Activated T-cell treated with anti-CD3 and anti-CD28 coated beads, Interleukin-2, amount 50 U/mL, for 4 hours (primary cell): ENCODE measurements at regions not wholly inside any gene's neighbourhood (a gene's known extent, or its start where the extent isn't known, plus 50 kb on each side); places are given as distances from the start of the nearest gene placed in this dataset.
A peak's percentile ranks its signal among the peaks of the same experiment; 100 is the strongest.

Experiments
- ATAC-seq, 2 donors: fragments of 200-7000 bp; cut with Tn5 transposase; one replicate each; pipeline ENCODE4 v1.10.0; 2021
- DNase-seq: peaks from one replicate; pipeline ENCODE4 v3.0.0-alpha.2; 2020
- H3K27me3 Mint-ChIP-seq: one replicate; pipeline ENCODE4 v1.8.0; 2021; ENCODE audit warnings: low read depth, mixed read lengths
- H3K36me3 Mint-ChIP-seq: one replicate; pipeline ENCODE4 v1.8.0; 2022; ENCODE audit warnings: mixed read lengths; ENCODE audit not compliant: insufficient read depth
- H3K4me1 Mint-ChIP-seq: one replicate; pipeline ENCODE4 v1.8.0; 2021; ENCODE audit warnings: low read depth, mixed read lengths
- H3K4me3 Mint-ChIP-seq: one replicate; pipeline ENCODE4 v1.8.0; 2021; ENCODE audit warnings: mild to moderate bottlenecking, moderate library complexity, mixed read lengths
- H3K9me3 Mint-ChIP-seq: one replicate; pipeline ENCODE4 v1.8.0; 2021; ENCODE audit warnings: mixed read lengths

- Mint-ChIP-seq H3K9me3 (no peaks in the 10 kb centered on the region), H3K4me3 (no peak overlapping the region), H3K27me3 (no peaks in the 10 kb centered on the region), H3K36me3 (no peaks in the 10 kb centered on the region), H3K4me1 (no peaks in the 10 kb centered on the region)
- DNase-seq (no peak), ATAC-seq (no peak)
These were observed 160.5 kb upstream of the GRIK2 start for GRCh38 chr6:101232961-101233360.

- Mint-ChIP-seq H3K27me3 (no peaks in the 10 kb centered on the region), H3K4me1 (no peaks in the 10 kb centered on the region), H3K36me3 (no peaks in the 10 kb centered on the region), H3K4me3 (no peak overlapping the region), H3K9me3 (no peaks in the 10 kb centered on the region)
- ATAC-seq (no peak), DNase-seq (no peak)
These were observed 156.8 kb upstream of the GRIK2 start for GRCh38 chr6:101236709-101237108.

GRCh38 chr6:101241442-101241841 lies 152.1 kb upstream of the GRIK2 start:
- no peak for DNase-seq
- Mint-ChIP-seq H3K27me3 (no peaks in the 10 kb centered on the region), H3K4me3 (no peak overlapping the region), H3K9me3 (no peaks in the 10 kb centered on the region), H3K36me3 (no peaks in the 10 kb centered on the region), H3K4me1 (no peaks in the 10 kb centered on the region)
- no peak for ATAC-seq

GRCh38 chr6:101249470-101249869 lies 144.0 kb upstream of the GRIK2 start:
- DNase-seq (no peak), ATAC-seq (no peak)
- Mint-ChIP-seq H3K4me1 (no peaks in the 10 kb centered on the region), H3K9me3 (peaks cover 21% of the 10 kb centered on the region), H3K4me3 (no peak overlapping the region), H3K27me3 (no peaks in the 10 kb centered on the region), H3K36me3 (no peaks in the 10 kb centered on the region)

- Mint-ChIP-seq H3K9me3 (peaks cover 10% of the 10 kb centered on the region), H3K36me3 (no peaks in the 10 kb centered on the region), H3K4me1 (no peaks in the 10 kb centered on the region), H3K27me3 (no peaks in the 10 kb centered on the region), H3K4me3 (no peak overlapping the region)
- DNase-seq (no peak), ATAC-seq (no peak)
These were observed 136.3 kb upstream of the GRIK2 start for GRCh38 chr6:101257163-101257562.

- DNase-seq: no peak
- ATAC-seq: no peak
- H3K36me3 Mint-ChIP-seq: no peaks in the 10 kb centered on the region
- no peaks in the 10 kb centered on the region for H3K27me3 Mint-ChIP-seq
- peaks cover 10% of the 10 kb centered on the region for H3K9me3 Mint-ChIP-seq
- no peaks in the 10 kb centered on the region for H3K4me1 Mint-ChIP-seq
- H3K4me3 Mint-ChIP-seq: no peak overlapping the region
These were observed 134.0 kb upstream of the GRIK2 start for GRCh38 chr6:101259505-101259904.

GRCh38 chr6:101263596-101263995 lies 129.9 kb upstream of the GRIK2 start:
- ATAC-seq (no peak), DNase-seq (no peak)
- Mint-ChIP-seq H3K4me3 (no peak overlapping the region), H3K36me3 (no peaks in the 10 kb centered on the region), H3K4me1 (peaks cover 6% of the 10 kb centered on the region), H3K27me3 (no peaks in the 10 kb centered on the region), H3K9me3 (peaks cover 5% of the 10 kb centered on the region)

- Mint-ChIP-seq H3K27me3 (no peaks in the 10 kb centered on the region), H3K4me3 (peak overlapping the region; percentile 2), H3K4me1 (peaks cover 6% of the 10 kb centered on the region), H3K36me3 (no peaks in the 10 kb centered on the region), H3K9me3 (peaks cover 8% of the 10 kb centered on the region)
- ATAC-seq (no peak), DNase-seq (no peak)
These were observed 127.4 kb upstream of the GRIK2 start for GRCh38 chr6:101266063-101266462.

- Mint-ChIP-seq H3K36me3 (no peaks in the 10 kb centered on the region), H3K4me3 (no peak overlapping the region), H3K9me3 (peaks cover 8% of the 10 kb centered on the region), H3K4me1 (peaks cover 6% of the 10 kb centered on the region), H3K27me3 (no peaks in the 10 kb centered on the region)
- no peak for ATAC-seq
- DNase-seq: no peak
These were observed 125.0 kb upstream of the GRIK2 start for GRCh38 chr6:101268541-101268940.

- Mint-ChIP-seq H3K4me1 (no peaks in the 10 kb centered on the region), H3K9me3 (peaks cover 3% of the 10 kb centered on the region), H3K27me3 (no peaks in the 10 kb centered on the region), H3K4me3 (no peak overlapping the region), H3K36me3 (no peaks in the 10 kb centered on the region)
- DNase-seq (no peak), ATAC-seq (no peak)
These were observed 118.3 kb upstream of the GRIK2 start for GRCh38 chr6:101275251-101275650.

- Mint-ChIP-seq H3K36me3 (no peaks in the 10 kb centered on the region), H3K4me1 (no peaks in the 10 kb centered on the region), H3K27me3 (no peaks in the 10 kb centered on the region), H3K4me3 (no peak overlapping the region), H3K9me3 (no peaks in the 10 kb centered on the region)
- ATAC-seq (no peak), DNase-seq (no peak)
These were observed 117.4 kb upstream of the GRIK2 start for GRCh38 chr6:101276066-101276465.

GRCh38 chr6:101279410-101279809 lies 114.1 kb upstream of the GRIK2 start:
- no peaks in the 10 kb centered on the region for H3K9me3 Mint-ChIP-seq
- H3K4me1 Mint-ChIP-seq: no peaks in the 10 kb centered on the region
- ATAC-seq (no peak), DNase-seq (no peak)
- H3K36me3 Mint-ChIP-seq: no peaks in the 10 kb centered on the region
- no peak overlapping the region for H3K4me3 Mint-ChIP-seq
- no peaks in the 10 kb centered on the region for H3K27me3 Mint-ChIP-seq

- no peak for ATAC-seq
- no peaks in the 10 kb centered on the region for H3K4me1 Mint-ChIP-seq
- H3K27me3 Mint-ChIP-seq: no peaks in the 10 kb centered on the region
- DNase-seq: no peak
- H3K36me3 Mint-ChIP-seq: no peaks in the 10 kb centered on the region
- H3K9me3 Mint-ChIP-seq: no peaks in the 10 kb centered on the region
- H3K4me3 Mint-ChIP-seq: no peak overlapping the region
These were observed 112.2 kb upstream of the GRIK2 start for GRCh38 chr6:101281266-101281665.

- Mint-ChIP-seq H3K4me1 (no peaks in the 10 kb centered on the region), H3K9me3 (no peaks in the 10 kb centered on the region), H3K36me3 (no peaks in the 10 kb centered on the region), H3K4me3 (no peak overlapping the region), H3K27me3 (no peaks in the 10 kb centered on the region)
- ATAC-seq: no peak
- no peak for DNase-seq
These were observed 109.4 kb upstream of the GRIK2 start for GRCh38 chr6:101284131-101284530.

GRCh38 chr6:101286146-101286545 lies 107.4 kb upstream of the GRIK2 start:
- Mint-ChIP-seq H3K4me3 (no peak overlapping the region), H3K4me1 (no peaks in the 10 kb centered on the region), H3K9me3 (peaks cover 3% of the 10 kb centered on the region), H3K27me3 (no peaks in the 10 kb centered on the region), H3K36me3 (no peaks in the 10 kb centered on the region)
- ATAC-seq (no peak), DNase-seq (no peak)

GRCh38 chr6:101290346-101290745 lies 103.2 kb upstream of the GRIK2 start:
- Mint-ChIP-seq H3K9me3 (peaks cover 7% of the 10 kb centered on the region), H3K36me3 (no peaks in the 10 kb centered on the region), H3K27me3 (no peaks in the 10 kb centered on the region), H3K4me1 (no peaks in the 10 kb centered on the region), H3K4me3 (no peak overlapping the region)
- DNase-seq (no peak), ATAC-seq (no peak)
